ENCODE measurements at regions not wholly inside any gene's neighbourhood (a gene's known extent, or its start where the extent isn't known, plus 50 kb on each side); places are given as distances from the start of the nearest gene placed in this dataset.

DNA sequence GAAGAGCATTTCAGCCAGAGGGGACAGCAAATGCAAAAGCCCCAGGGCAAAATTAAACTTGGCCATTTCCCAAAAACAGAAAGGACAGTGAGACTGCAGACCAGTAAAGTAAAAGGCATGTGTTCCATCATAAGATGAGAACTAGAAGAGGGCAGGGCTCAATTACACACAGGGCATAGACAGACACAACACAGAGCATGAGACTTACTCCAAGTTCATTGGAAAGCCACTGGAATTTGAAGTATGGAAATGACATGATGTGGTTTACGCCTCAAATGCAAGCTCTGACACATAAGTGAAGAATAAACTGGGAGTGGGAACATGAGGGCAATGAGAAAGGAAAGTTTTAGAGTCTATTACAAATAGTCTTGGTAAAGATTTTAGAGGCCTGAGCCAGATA lies 446.6 kb upstream of the GRIA1 start:
- no peaks in the 10 kb centered on the region for H3K4me1 ChIP-seq (ENCODE audit: control insufficient read depth, insufficient read depth, low read length)
- ATAC-seq = no peak
- no peaks in the 10 kb centered on the region for H3K27me3 ChIP-seq (ENCODE audit: control insufficient read depth, insufficient read depth, low read length)
- no peaks in the 10 kb centered on the region for H3K36me3 ChIP-seq (ENCODE audit: control insufficient read depth, insufficient read depth, low read length)
- DNase-seq = no peak
- Mint-ChIP-seq H3K4me3 (no peak overlapping the region), H3K27me3 (ENCODE audit: low read depth in 2 of 2) (no peaks in the 10 kb centered on the region), H3K27ac (no peak overlapping the region), H3K36me3 (no peaks in the 10 kb centered on the region), H3K9me3 (peaks cover 18 to 20% of the 10 kb centered on the region in 2 donors), H3K4me1 (no peaks in the 10 kb centered on the region)
- no peaks in the 10 kb centered on the region for H3K9me3 ChIP-seq (ENCODE audit: control insufficient read depth, insufficient read depth, low read length)
- no peak overlapping the region for H3K27ac ChIP-seq (ENCODE audit: low read length)
- TF ChIP-seq, protein P1, sequence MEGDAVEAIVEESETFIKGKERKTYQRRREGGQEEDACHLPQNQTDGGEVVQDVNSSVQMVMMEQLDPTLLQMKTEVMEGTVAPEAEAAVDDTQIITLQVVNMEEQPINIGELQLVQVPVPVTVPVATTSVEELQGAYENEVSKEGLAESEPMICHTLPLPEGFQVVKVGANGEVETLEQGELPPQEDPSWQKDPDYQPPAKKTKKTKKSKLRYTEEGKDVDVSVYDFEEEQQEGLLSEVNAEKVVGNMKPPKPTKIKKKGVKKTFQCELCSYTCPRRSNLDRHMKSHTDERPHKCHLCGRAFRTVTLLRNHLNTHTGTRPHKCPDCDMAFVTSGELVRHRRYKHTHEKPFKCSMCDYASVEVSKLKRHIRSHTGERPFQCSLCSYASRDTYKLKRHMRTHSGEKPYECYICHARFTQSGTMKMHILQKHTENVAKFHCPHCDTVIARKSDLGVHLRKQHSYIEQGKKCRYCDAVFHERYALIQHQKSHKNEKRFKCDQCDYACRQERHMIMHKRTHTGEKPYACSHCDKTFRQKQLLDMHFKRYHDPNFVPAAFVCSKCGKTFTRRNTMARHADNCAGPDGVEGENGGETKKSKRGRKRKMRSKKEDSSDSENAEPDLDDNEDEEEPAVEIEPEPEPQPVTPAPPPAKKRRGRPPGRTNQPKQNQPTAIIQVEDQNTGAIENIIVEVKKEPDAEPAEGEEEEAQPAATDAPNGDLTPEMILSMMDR (IDR thresholded peaks at IDR 0.05) = no peak
- H3K4me3 ChIP-seq (ENCODE audit: low read length) = no peak overlapping the region
- 79% methylated on average over 1 of the region's 1 CpG for WGBS (ENCODE audit: insufficient coverage)
- intact Hi-C loops (cut with micrococcal nuclease) = no loop called here

DNA sequence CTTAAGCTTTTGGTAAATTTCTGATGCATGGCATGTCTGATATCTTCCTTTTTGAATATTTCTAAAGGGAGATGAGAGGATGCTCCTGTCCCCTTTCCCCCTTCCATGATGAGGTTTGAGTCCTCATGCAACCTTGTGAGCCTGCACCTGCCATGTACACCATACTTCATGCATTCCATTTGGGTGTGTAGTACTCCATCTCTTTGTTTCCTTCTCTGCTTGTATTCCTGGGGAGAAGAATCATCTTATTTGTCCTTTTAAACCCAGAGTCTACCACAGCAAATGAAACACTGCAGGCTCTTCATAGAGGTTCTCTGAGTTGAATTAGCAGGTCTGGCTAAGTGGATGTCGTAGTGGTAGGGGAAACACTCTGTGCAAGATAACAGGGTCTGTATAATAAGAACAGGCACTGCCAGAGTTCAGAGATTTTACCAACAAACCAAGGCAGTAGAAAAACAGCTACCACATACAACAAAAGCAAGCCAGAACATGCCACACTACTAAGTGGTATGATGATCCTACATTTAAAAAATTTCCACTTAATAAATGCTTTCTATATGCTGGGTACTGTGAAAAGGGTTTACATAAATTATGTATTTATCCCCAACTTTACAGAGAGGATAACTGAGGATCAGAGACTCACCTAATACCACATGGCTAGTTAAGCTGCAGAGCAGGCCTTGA lies 439.8 kb upstream of the GRIA1 start:
- Mint-ChIP-seq H3K27ac (no peak overlapping the region), H3K36me3 (no peaks in the 10 kb centered on the region), H3K4me1 (no peaks in the 10 kb centered on the region), H3K9me3 (peaks cover 10 to 14% of the 10 kb centered on the region in 2 donors), H3K27me3 (ENCODE audit: low read depth in 2 of 2) (no peaks in the 10 kb centered on the region), H3K4me3 (no peak overlapping the region)
- Histone ChIP-seq H3K27me3 (ENCODE audit: control insufficient read depth, insufficient read depth, low read length) (no peaks in the 10 kb centered on the region), H3K27ac (ENCODE audit: low read length) (no peak overlapping the region), H3K9me3 (ENCODE audit: control insufficient read depth, insufficient read depth, low read length) (no peaks in the 10 kb centered on the region), H3K36me3 (ENCODE audit: control insufficient read depth, insufficient read depth, low read length) (no peaks in the 10 kb centered on the region), H3K4me1 (ENCODE audit: control insufficient read depth, insufficient read depth, low read length) (no peaks in the 10 kb centered on the region), H3K4me3 (ENCODE audit: low read length) (no peak overlapping the region)
- no CpG with 5 or more reads among the region's 1 CpG for WGBS (ENCODE audit: insufficient coverage)
- ATAC-seq (no peak), DNase-seq (no peak)
- intact Hi-C loops (cut with micrococcal nuclease) = no loop called here
- TF ChIP-seq, protein P1 (IDR thresholded peaks at IDR 0.05) = no peak

DNA sequence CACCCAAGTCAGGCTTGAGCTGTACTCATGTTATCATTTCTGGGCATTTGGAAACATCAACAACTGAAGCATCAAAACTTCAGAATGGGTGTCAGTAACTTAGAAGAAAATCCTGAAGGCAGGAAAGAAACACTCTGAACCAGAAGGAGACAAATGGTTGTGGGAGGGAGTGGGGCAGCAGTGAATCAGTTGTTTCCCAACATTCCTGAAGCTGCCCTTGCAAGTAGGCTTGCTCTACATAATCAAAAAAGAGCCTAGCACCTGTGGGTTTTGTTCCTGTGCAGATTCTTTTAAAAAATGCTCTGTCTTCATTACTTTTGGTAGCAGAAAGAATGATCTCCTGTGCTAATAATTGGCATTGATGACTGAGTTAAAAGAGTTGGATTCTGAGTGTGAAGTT lies 424.2 kb upstream of the GRIA1 start:
- DNase-seq = no peak
- Mint-ChIP-seq H3K4me1 (no peaks in the 10 kb centered on the region), H3K36me3 (no peaks in the 10 kb centered on the region), H3K9me3 (peaks cover 5 to 8% of the 10 kb centered on the region in 2 donors), H3K4me3 (no peak overlapping the region), H3K27ac (no peak overlapping the region), H3K27me3 (ENCODE audit: low read depth in 2 of 2) (no peaks in the 10 kb centered on the region)
- Histone ChIP-seq H3K4me1 (ENCODE audit: control insufficient read depth, insufficient read depth, low read length) (no peaks in the 10 kb centered on the region), H3K4me3 (ENCODE audit: low read length) (no peak overlapping the region), H3K9me3 (ENCODE audit: control insufficient read depth, insufficient read depth, low read length) (no peaks in the 10 kb centered on the region), H3K27ac (ENCODE audit: low read length) (no peak overlapping the region), H3K36me3 (ENCODE audit: control insufficient read depth, insufficient read depth, low read length) (no peaks in the 10 kb centered on the region), H3K27me3 (ENCODE audit: control insufficient read depth, insufficient read depth, low read length) (no peaks in the 10 kb centered on the region)
- TF ChIP-seq, protein P1 (IDR thresholded peaks at IDR 0.05) = no peak
- intact Hi-C loops (cut with micrococcal nuclease) = no loop called here
- ATAC-seq = no peak

DNA sequence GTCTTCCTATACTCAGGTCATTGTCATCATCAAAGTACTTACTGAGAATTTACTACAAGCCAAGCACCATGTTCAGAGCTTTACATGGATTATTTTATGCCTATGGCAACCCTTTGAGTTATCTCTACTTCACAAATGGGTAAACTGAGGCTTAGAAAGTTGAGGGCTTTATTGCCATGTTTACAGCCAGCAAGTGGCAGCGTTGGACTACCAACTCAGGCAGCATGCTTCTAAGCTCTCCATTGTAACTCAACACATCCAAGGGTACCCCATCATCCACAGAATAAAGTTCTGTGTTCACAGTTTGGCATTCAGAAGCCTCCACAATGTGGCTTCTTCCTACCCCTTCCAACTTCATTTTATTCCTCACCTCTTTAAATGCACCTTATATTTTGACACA lies 422.6 kb upstream of the GRIA1 start:
- no peaks in the 10 kb centered on the region for H3K36me3 Mint-ChIP-seq
- intact Hi-C loops (cut with micrococcal nuclease) = no loop called here

More for the DNA sequence above, 422.6 kb upstream of the GRIA1 start:
- TF ChIP-seq, protein P1 (IDR thresholded peaks at IDR 0.05) = no peak
- no peak overlapping the region for H3K4me3 ChIP-seq (ENCODE audit: low read length)
- ATAC-seq (no peak), DNase-seq (no peak)
- Mint-ChIP-seq H3K27me3 (ENCODE audit: low read depth in 2 of 2) (no peaks in the 10 kb centered on the region), H3K4me1 (no peaks in the 10 kb centered on the region), H3K27ac (no peak overlapping the region), H3K4me3 (no peak overlapping the region), H3K9me3 (peaks cover 5 to 8% of the 10 kb centered on the region in 2 donors)
- H3K9me3 ChIP-seq (ENCODE audit: control insufficient read depth, insufficient read depth, low read length) = no peaks in the 10 kb centered on the region
- no peaks in the 10 kb centered on the region for H3K27me3 ChIP-seq (ENCODE audit: control insufficient read depth, insufficient read depth, low read length)
- 88% methylated on average over 1 of the region's 1 CpG for WGBS (ENCODE audit: insufficient coverage)
- H3K4me1 ChIP-seq (ENCODE audit: control insufficient read depth, insufficient read depth, low read length) = no peaks in the 10 kb centered on the region
- no peak overlapping the region for H3K27ac ChIP-seq (ENCODE audit: low read length)
- H3K36me3 ChIP-seq (ENCODE audit: control insufficient read depth, insufficient read depth, low read length) = no peaks in the 10 kb centered on the region

All from natural killer cell (primary cell).